EL (cell line): ENCODE measurements at regions not wholly inside any gene's neighbourhood (a gene's known extent, or its start where the extent isn't known, plus 50 kb on each side); places are given as distances from the start of the nearest gene placed in this dataset.
"Not testable (repeated sequence)": the region's sequence is repeated elsewhere in the genome, so short reads cannot be mapped to it uniquely, and the experiment has no call there.

Source experiments
- DNase-seq: peaks from one replicate; pipeline ENCODE4 v3.0.0-alpha.2; 2016

- no peak for DNase-seq
Observed at GRCh38 chr7:410395-410910, 109.2 kb downstream of the PDGFA start.

- not testable (repeated sequence) for DNase-seq
Observed at GRCh38 chr7:411116-411515, 108.5 kb downstream of the PDGFA start.

GRCh38 chr7:411677-412312 is 107.9 kb downstream of the PDGFA start:
- no peak for DNase-seq

GRCh38 chr7:412313-412710 is 107.3 kb downstream of the PDGFA start:
- no peak for DNase-seq

- DNase-seq, result no peak
Observed at GRCh38 chr7:414681-415560, 104.7 kb downstream of the PDGFA start.

GRCh38 chr7:415646-416525 is 103.8 kb downstream of the PDGFA start:
- no peak for DNase-seq

- DNase-seq, result no peak
Observed at GRCh38 chr7:416761-417624, 102.7 kb downstream of the PDGFA start.

- DNase-seq, result no peak
Observed at GRCh38 chr7:417625-417889, 102.1 kb downstream of the PDGFA start.

GRCh38 chr7:417973-418601 is 101.6 kb downstream of the PDGFA start:
- no peak for DNase-seq

GRCh38 chr7:418636-419280 is 100.9 kb downstream of the PDGFA start:
- DNase-seq, result no peak

- DNase-seq, result no peak
Observed at GRCh38 chr7:420142-421093, 99.2 kb downstream of the PDGFA start.

- DNase-seq, result no peak
Observed at GRCh38 chr7:421136-421991, 98.3 kb downstream of the PDGFA start.

GRCh38 chr7:422191-422885 is 97.3 kb downstream of the PDGFA start:
- no peak for DNase-seq

- no peak for DNase-seq
Observed at GRCh38 chr7:422886-423225, 96.8 kb downstream of the PDGFA start.

- no peak for DNase-seq
Observed at GRCh38 chr7:423312-424260, 96.1 kb downstream of the PDGFA start.

GRCh38 chr7:424301-424935 is 95.2 kb downstream of the PDGFA start:
- no peak for DNase-seq
